ENCODE measurements at regions not wholly inside any gene's neighbourhood (a gene's known extent, or its start where the extent isn't known, plus 50 kb on each side); places are given as distances from the start of the nearest gene placed in this dataset.
"Not testable (repeated sequence)": the region's sequence is repeated elsewhere in the genome, so short reads cannot be mapped to it uniquely, and the experiment has no call there.

DNA sequence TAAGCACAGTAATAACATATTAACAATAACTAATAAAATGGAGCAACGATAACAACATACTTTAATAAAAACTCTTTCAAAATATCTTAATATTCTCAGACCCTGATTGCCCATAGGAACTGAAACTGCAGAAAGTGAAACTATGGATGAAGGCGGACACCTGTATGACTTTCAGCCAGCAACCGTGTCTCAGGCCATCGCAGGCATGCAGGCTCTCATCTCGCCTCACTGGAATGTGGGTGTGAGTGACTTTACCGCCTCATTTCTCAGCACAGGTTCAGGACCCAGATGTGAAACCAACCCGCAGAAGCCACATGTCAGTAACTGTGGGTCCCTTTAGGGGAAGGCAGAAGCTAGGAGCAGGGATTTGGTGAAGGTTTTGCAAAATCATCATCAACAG, 539.1 kb downstream of the FAM181B start:
- H3K4me3 ChIP-seq (ENCODE audit: low read depth in 1 of 2, low read length in 2 of 2) = no peak overlapping the region
- no peak overlapping the region for H3K27ac ChIP-seq (ENCODE audit: low read depth, low read length)
- no peaks in the 10 kb centered on the region for H3K36me3 ChIP-seq (ENCODE audit: insufficient read depth, low read length)
- H3K4me1 ChIP-seq (ENCODE audit: insufficient read depth, low read length) = no peaks in the 10 kb centered on the region
- no peak overlapping the region for H3K9ac ChIP-seq (ENCODE audit: low read length)
- H3K9me3 ChIP-seq (ENCODE audit: low read length) = no peaks in the 10 kb centered on the region
- H3K27me3 ChIP-seq (ENCODE audit: control insufficient read depth in 1 of 2, insufficient read depth in 2 of 2, low read length in 2 of 2) = no peaks in the 10 kb centered on the region

DNA sequence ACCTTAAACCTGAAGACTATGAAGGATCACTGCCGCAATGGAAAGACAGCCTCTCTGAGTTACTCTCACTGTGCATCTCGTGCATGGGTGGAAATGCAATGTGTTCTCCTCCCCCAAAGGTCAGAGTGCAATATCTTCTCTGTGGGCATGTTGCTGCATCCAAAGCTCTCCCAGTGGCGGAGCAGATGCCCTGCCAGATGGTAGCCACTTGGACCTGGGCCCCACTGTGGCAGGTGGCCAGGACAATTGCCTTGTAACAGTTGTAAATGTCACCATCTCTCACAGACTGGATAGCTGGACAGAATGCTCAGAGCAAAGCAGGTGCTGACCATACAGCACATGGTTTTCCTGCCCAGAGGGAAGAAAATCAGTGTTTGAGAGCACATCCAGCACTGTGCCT, 542.0 kb downstream of the FAM181B start:
- no peaks in the 10 kb centered on the region for H3K36me3 ChIP-seq (ENCODE audit: insufficient read depth, low read length)
- no peaks in the 10 kb centered on the region for H3K9me3 ChIP-seq (ENCODE audit: low read length)
- no peak overlapping the region for H3K9ac ChIP-seq (ENCODE audit: low read length)
- no peak overlapping the region for H3K27ac ChIP-seq (ENCODE audit: low read depth, low read length)
- H3K4me1 ChIP-seq (ENCODE audit: insufficient read depth, low read length) = no peaks in the 10 kb centered on the region
- no peaks in the 10 kb centered on the region for H3K27me3 ChIP-seq (ENCODE audit: control insufficient read depth in 1 of 2, insufficient read depth in 2 of 2, low read length in 2 of 2)
- no peak overlapping the region for H3K4me3 ChIP-seq (ENCODE audit: low read depth in 1 of 2, low read length in 2 of 2)

DNA sequence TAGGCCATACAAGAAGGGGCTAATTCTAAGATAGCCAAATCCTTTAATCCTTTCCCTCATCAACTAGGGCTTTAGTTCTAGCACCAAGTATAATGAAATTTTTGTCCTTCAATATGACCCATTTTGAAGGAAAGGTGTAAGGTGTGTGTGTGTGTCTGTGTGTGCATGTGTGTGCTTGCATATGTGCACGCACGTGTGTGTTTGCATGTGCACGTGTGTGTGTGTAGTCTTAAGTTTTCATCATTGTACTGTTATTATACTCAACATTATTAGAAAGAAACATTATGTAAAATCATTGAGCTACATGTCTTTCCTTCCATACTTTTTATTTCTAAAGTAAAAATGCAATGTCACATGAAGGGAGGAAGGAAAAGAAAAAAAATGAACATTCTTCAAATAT, 547.7 kb downstream of the FAM181B start:
- H3K4me3 ChIP-seq (ENCODE audit: low read depth in 1 of 2, low read length in 2 of 2) = no peak overlapping the region

DNA sequence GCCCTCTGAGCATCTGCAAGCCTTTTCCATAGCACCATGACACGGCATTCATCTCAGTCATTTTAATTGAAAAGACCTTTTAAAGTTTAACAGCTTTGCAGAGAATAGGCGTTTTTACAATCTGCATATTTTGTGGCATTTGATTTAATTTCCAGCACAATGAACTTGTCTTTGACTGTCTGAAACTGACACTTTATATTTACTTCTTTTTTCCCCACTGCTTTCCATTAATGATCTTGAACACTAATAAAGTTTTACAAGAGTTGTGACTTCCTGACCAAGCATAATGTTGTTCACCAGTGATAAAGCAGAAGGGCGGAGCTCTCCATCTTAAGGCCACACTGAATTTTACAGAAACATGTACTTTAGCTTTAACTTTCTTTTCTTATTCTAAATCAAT, 548.7 kb downstream of the FAM181B start:
- H3K4me3 ChIP-seq (ENCODE audit: low read depth in 1 of 2, low read length in 2 of 2) = no peak overlapping the region
- no peaks in the 10 kb centered on the region for H3K27me3 ChIP-seq (ENCODE audit: control insufficient read depth in 1 of 2, insufficient read depth in 2 of 2, low read length in 2 of 2)
- no peaks in the 10 kb centered on the region for H3K9me3 ChIP-seq (ENCODE audit: low read length)
- H3K4me1 ChIP-seq (ENCODE audit: insufficient read depth, low read length) = no peaks in the 10 kb centered on the region
- H3K9ac ChIP-seq (ENCODE audit: low read length) = no peak overlapping the region
- H3K27ac ChIP-seq (ENCODE audit: low read depth, low read length) = no peak overlapping the region
- H3K36me3 ChIP-seq (ENCODE audit: insufficient read depth, low read length) = no peaks in the 10 kb centered on the region

More for the DNA sequence above, 547.7 kb downstream of the FAM181B start:
- Histone ChIP-seq H3K4me1 (ENCODE audit: insufficient read depth, low read length) (no peaks in the 10 kb centered on the region), H3K27ac (ENCODE audit: low read depth, low read length) (no peak overlapping the region), H3K9ac (ENCODE audit: low read length) (no peak overlapping the region), H3K9me3 (ENCODE audit: low read length) (no peaks in the 10 kb centered on the region), H3K36me3 (ENCODE audit: insufficient read depth, low read length) (no peaks in the 10 kb centered on the region), H3K27me3 (ENCODE audit: control insufficient read depth in 1 of 2, insufficient read depth in 2 of 2, low read length in 2 of 2) (no peaks in the 10 kb centered on the region)

DNA sequence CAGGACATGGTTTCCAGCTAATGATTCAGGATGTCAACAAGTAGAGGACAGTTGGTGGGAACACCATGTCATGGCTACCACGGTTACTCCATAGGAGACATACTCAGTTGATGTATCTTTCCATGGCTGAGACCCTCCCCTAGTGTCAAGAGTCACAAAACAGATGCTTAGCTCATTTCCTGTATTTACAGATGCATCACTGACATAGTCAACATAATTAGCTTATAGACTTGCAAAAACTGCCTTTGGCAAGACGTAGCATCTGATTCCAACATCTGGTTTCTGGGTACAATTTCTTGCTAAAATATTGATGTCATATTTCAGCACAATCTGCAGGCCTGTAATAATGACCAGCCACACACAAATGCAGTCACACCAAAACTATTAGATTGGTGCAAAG, 550.3 kb downstream of the FAM181B start:
- no peak overlapping the region for H3K9ac ChIP-seq (ENCODE audit: low read length)
- H3K4me3 ChIP-seq (ENCODE audit: low read depth in 1 of 2, low read length in 2 of 2) = no peak overlapping the region
- no peaks in the 10 kb centered on the region for H3K9me3 ChIP-seq (ENCODE audit: low read length)
- H3K27ac ChIP-seq (ENCODE audit: low read depth, low read length) = no peak overlapping the region
- no peaks in the 10 kb centered on the region for H3K27me3 ChIP-seq (ENCODE audit: control insufficient read depth in 1 of 2, insufficient read depth in 2 of 2, low read length in 2 of 2)
- no peaks in the 10 kb centered on the region for H3K36me3 ChIP-seq (ENCODE audit: insufficient read depth, low read length)
- H3K4me1 ChIP-seq (ENCODE audit: insufficient read depth, low read length) = no peaks in the 10 kb centered on the region

DNA sequence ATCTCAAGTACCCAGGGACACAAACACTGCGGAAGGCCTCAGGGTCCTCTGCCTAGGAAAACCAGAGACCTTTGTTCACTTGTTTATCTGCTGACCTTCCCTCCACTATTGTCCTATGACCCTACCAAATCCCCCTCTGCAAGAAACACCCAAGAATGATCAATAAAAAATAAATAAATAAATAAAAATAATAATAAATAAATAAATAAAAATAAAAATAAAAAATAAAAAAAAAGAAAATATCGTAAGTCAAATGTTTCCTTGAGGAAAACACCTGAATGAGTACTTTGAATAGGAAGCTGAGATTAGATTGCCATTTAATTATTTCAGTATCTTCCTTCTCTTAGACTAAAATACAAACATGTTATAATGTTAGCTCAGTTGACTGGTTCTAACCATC, 551.0 kb downstream of the FAM181B start:
- not testable (repeated sequence) for H3K4me3 ChIP-seq (ENCODE audit: low read depth in 1 of 2, low read length in 2 of 2); H3K9me3 ChIP-seq (ENCODE audit: low read length); H3K9ac ChIP-seq (ENCODE audit: low read length)

DNA sequence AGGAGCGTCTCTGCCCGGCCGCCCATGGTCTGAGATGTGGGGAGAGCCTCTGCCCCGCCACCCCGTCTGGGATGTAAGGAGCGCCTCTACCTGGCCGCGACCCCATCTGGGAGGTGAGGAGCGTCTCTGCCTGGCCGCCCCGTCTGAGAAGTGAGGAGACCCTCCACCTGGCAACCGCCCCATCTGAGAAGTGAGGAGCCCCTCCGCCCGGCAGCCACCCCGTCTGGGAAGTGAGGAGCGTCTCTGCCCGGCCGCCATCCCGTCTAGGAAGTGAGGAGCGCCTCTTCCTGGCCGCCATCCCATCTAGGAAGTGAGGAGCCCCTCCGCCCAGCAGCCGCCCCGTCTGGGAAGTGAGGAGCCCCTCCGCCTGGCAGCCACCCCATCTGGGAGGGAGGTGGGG, 551.9 kb downstream of the FAM181B start:
- H3K4me3 ChIP-seq (ENCODE audit: low read depth in 1 of 2, low read length in 2 of 2); H3K9me3 ChIP-seq (ENCODE audit: low read length); H3K9ac ChIP-seq (ENCODE audit: low read length); H3K27me3 ChIP-seq (ENCODE audit: control insufficient read depth in 1 of 2, insufficient read depth in 2 of 2, low read length in 2 of 2); H3K36me3 ChIP-seq (ENCODE audit: insufficient read depth, low read length); H3K27ac ChIP-seq (ENCODE audit: low read depth, low read length); H3K4me1 ChIP-seq (ENCODE audit: insufficient read depth, low read length): not testable (repeated sequence)

More for the DNA sequence above, 551.0 kb downstream of the FAM181B start:
- not testable (repeated sequence) for H3K36me3 ChIP-seq (ENCODE audit: insufficient read depth, low read length); H3K27me3 ChIP-seq (ENCODE audit: control insufficient read depth in 1 of 2, insufficient read depth in 2 of 2, low read length in 2 of 2); H3K4me1 ChIP-seq (ENCODE audit: insufficient read depth, low read length); H3K27ac ChIP-seq (ENCODE audit: low read depth, low read length)

DNA sequence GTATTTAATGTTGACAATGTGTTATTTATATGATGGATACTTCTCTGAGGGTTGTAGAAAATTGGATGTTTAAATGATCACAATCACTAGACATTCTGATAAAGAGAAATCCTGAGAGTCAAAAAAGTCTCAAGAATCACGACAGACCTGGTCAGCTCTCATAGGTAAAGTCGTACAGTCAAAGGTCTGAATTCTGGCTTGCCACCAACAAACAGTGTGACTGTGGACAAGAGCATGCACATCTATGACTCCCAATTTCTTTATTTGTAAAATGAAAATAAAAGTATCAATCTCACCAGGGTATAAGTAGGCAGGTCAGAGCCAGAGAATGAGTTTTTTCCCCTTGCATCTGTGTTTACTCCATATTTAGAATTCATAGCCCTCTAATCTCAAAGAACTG, 556.7 kb downstream of the FAM181B start:
- Histone ChIP-seq H3K9me3 (ENCODE audit: low read length) (no peaks in the 10 kb centered on the region), H3K4me1 (ENCODE audit: insufficient read depth, low read length) (no peaks in the 10 kb centered on the region), H3K27me3 (ENCODE audit: control insufficient read depth in 1 of 2, insufficient read depth in 2 of 2, low read length in 2 of 2) (no peaks in the 10 kb centered on the region), H3K27ac (ENCODE audit: low read depth, low read length) (no peak overlapping the region), H3K36me3 (ENCODE audit: insufficient read depth, low read length) (no peaks in the 10 kb centered on the region), H3K4me3 (ENCODE audit: low read depth in 1 of 2, low read length in 2 of 2) (no peak overlapping the region), H3K9ac (ENCODE audit: low read length) (no peak overlapping the region)

DNA sequence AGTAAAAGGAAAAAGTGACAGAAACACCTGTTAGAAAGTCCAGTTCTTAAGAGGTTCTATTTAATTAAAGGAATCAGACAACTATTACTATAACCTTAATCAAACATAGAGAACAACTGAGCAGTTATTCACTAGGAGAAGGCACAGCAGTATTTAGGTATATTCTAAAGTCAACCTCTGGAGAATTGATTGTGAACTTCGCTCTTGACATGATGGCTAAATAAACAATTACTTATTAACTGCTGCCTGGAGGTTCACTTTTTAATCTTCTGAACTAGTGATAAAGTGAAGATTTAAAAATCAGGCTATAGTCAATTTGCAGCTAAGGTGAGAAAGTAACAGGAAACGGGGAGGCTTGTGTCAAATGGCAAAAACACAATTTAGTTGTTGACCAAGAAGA, 557.3 kb downstream of the FAM181B start:
- no peaks in the 10 kb centered on the region for H3K9me3 ChIP-seq (ENCODE audit: low read length)
- no peak overlapping the region for H3K4me3 ChIP-seq (ENCODE audit: low read depth in 1 of 2, low read length in 2 of 2)
- no peaks in the 10 kb centered on the region for H3K4me1 ChIP-seq (ENCODE audit: insufficient read depth, low read length)
- H3K9ac ChIP-seq (ENCODE audit: low read length) = no peak overlapping the region
- H3K36me3 ChIP-seq (ENCODE audit: insufficient read depth, low read length) = no peaks in the 10 kb centered on the region
- H3K27me3 ChIP-seq (ENCODE audit: control insufficient read depth in 1 of 2, insufficient read depth in 2 of 2, low read length in 2 of 2) = no peaks in the 10 kb centered on the region
- no peak overlapping the region for H3K27ac ChIP-seq (ENCODE audit: low read depth, low read length)

DNA sequence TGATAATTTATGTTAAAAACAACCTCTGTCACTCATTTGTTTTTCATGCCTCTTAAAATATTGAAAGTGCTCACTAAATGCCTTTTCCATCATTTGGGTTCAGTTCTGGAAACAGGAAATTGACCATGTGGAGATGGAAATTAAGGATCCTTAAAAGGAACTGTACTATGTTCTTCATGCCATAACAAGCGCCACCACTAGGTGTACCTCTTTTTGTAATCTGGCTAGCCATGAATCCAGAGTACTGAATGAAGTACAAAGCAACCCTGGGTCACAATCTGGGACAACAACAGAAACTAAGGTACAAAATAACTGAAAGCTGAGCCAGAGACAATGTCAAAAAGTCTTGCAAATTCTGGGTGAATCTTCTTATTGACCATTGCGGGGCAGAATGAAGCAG, 559.1 kb downstream of the FAM181B start:
- no peak overlapping the region for H3K4me3 ChIP-seq (ENCODE audit: low read depth in 1 of 2, low read length in 2 of 2)
- H3K27ac ChIP-seq (ENCODE audit: low read depth, low read length) = no peak overlapping the region
- no peaks in the 10 kb centered on the region for H3K9me3 ChIP-seq (ENCODE audit: low read length)
- no peaks in the 10 kb centered on the region for H3K4me1 ChIP-seq (ENCODE audit: insufficient read depth, low read length)
- no peaks in the 10 kb centered on the region for H3K36me3 ChIP-seq (ENCODE audit: insufficient read depth, low read length)
- H3K9ac ChIP-seq (ENCODE audit: low read length) = no peak overlapping the region
- H3K27me3 ChIP-seq (ENCODE audit: control insufficient read depth in 1 of 2, insufficient read depth in 2 of 2, low read length in 2 of 2) = no peaks in the 10 kb centered on the region

DNA sequence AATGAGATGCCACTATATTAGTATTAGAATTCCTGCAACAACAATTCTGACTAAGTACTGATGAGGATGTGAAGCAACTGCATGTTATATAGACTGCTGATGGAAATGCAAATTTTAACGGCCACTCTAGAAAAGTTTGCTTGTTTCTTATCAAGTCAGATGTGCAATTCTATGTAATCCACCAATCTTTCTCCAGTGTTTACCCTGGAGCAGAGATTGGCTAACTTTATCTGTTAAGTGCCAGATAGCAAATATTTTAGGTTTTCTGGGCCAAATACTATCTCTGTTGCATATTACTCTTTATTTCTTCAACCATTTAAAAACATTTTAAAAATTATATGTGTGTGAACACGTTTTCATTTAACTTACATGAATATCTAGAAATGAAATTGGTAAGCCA, 586.9 kb downstream of the FAM181B start:
- H3K4me1 ChIP-seq (ENCODE audit: insufficient read depth, low read length) = no peaks in the 10 kb centered on the region
- H3K27me3 ChIP-seq (ENCODE audit: control insufficient read depth in 1 of 2, insufficient read depth in 2 of 2, low read length in 2 of 2) = no peaks in the 10 kb centered on the region
- H3K36me3 ChIP-seq (ENCODE audit: insufficient read depth, low read length) = no peaks in the 10 kb centered on the region
- H3K9ac ChIP-seq (ENCODE audit: low read length) = no peak overlapping the region
- H3K4me3 ChIP-seq (ENCODE audit: low read depth in 1 of 2, low read length in 2 of 2) = no peak overlapping the region
- no peaks in the 10 kb centered on the region for H3K9me3 ChIP-seq (ENCODE audit: low read length)
- H3K27ac ChIP-seq (ENCODE audit: low read depth, low read length) = no peak overlapping the region

DNA sequence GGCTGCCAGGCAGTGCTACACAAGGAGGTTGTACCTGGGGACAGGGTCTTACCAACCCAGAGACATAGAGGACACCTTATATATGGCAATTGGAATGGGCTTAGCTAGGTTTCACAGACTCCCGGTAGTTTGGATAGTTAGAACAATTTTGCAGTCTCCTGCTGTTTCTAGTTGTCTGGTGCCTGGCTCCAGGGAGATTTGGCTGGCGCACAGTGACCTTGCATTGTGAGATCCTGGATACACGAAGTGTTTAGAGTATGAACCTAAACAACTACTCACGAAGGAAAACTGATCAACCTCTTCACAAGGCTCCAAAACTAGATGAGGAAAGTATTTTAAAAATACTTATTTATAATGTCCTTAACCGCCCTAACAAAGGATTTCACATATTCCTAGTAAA, 614.7 kb downstream of the FAM181B start:
- H3K36me3 ChIP-seq (ENCODE audit: insufficient read depth, low read length) = no peaks in the 10 kb centered on the region
- H3K27ac ChIP-seq (ENCODE audit: low read depth, low read length) = no peak overlapping the region
- no peaks in the 10 kb centered on the region for H3K27me3 ChIP-seq (ENCODE audit: control insufficient read depth in 1 of 2, insufficient read depth in 2 of 2, low read length in 2 of 2)
- no peak overlapping the region for H3K4me3 ChIP-seq (ENCODE audit: low read depth in 1 of 2, low read length in 2 of 2)
- no peaks in the 10 kb centered on the region for H3K4me1 ChIP-seq (ENCODE audit: insufficient read depth, low read length)
- H3K9me3 ChIP-seq (ENCODE audit: low read length) = no peaks in the 10 kb centered on the region
- H3K9ac ChIP-seq (ENCODE audit: low read length) = no peak overlapping the region

All from muscle layer of colon (tissue), 2 donors.